ENCODE measurements at regions not wholly inside any gene's neighbourhood (a gene's known extent, or its start where the extent isn't known, plus 50 kb on each side); places are given as distances from the start of the nearest gene placed in this dataset.

DNA sequence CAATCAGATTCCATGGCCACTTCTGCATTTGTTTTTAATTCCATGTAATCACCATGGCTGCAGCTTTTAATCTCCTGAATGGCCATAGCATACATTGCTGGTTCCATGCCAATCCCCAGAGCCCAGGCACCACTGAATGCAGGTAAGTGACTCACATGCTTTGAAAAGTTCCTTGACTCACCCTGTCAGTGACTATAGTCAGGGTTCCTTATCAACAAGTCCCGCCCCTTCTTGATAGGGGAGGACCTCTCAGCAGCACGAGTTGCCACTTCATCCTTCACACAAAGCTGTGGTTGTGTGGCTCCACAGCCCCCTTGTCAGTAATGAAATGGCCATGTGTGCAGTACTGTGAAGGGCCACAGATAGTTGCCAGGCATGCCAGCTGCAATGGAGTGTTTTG lies 516.6 kb downstream of the PPARGC1A start:
- Histone ChIP-seq H3K4me1 (no peaks in the 10 kb centered on the region), H3K27ac (no peak overlapping the region), H3K9me3 (no peaks in the 10 kb centered on the region), H3K4me3 (no peak overlapping the region), H3K36me3 (no peaks in the 10 kb centered on the region), H3K27me3 (no peaks in the 10 kb centered on the region)
- TF ChIP-seq, protein P1, sequence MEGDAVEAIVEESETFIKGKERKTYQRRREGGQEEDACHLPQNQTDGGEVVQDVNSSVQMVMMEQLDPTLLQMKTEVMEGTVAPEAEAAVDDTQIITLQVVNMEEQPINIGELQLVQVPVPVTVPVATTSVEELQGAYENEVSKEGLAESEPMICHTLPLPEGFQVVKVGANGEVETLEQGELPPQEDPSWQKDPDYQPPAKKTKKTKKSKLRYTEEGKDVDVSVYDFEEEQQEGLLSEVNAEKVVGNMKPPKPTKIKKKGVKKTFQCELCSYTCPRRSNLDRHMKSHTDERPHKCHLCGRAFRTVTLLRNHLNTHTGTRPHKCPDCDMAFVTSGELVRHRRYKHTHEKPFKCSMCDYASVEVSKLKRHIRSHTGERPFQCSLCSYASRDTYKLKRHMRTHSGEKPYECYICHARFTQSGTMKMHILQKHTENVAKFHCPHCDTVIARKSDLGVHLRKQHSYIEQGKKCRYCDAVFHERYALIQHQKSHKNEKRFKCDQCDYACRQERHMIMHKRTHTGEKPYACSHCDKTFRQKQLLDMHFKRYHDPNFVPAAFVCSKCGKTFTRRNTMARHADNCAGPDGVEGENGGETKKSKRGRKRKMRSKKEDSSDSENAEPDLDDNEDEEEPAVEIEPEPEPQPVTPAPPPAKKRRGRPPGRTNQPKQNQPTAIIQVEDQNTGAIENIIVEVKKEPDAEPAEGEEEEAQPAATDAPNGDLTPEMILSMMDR (IDR thresholded peaks at IDR 0.05), result no peak
- no peak for TF ChIP-seq POLR2A (IDR thresholded peaks at IDR 0.05)
- no peak for DNase-seq
- intact Hi-C loops (cut with DNase I; ENCODE audit: low total_unique reads), result no loop called here

DNA sequence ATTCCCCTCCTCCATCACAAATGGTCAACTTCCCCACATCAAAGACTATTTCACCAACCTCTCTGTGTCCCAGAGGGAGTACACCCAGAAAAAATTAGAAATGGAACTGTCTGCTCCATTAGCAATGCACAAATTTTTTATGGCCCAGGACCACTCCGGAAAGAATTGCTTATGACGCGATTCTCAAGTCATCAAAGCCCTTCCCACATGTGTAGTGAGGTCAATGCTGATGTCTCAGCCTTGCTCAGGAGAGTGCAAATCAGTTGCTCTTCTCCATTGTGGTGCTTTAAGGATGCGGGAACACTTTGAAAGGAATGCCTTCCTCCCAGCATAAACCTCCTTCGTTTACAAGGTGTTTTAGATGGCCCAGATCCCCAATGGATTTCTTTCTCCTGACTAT lies 518.3 kb downstream of the PPARGC1A start:
- H3K4me1 ChIP-seq, result no peaks in the 10 kb centered on the region
- H3K27ac ChIP-seq, result no peak overlapping the region
- no peak overlapping the region for H3K4me3 ChIP-seq
- no peaks in the 10 kb centered on the region for H3K36me3 ChIP-seq
- H3K9me3 ChIP-seq, result no peaks in the 10 kb centered on the region
- DNase-seq, result no peak
- no peaks in the 10 kb centered on the region for H3K27me3 ChIP-seq
- intact Hi-C loops (cut with DNase I; ENCODE audit: low total_unique reads), result no loop called here
- no peak for TF ChIP-seq POLR2A (IDR thresholded peaks at IDR 0.05)
- TF ChIP-seq, protein P1 (IDR thresholded peaks at IDR 0.05), result no peak

DNA sequence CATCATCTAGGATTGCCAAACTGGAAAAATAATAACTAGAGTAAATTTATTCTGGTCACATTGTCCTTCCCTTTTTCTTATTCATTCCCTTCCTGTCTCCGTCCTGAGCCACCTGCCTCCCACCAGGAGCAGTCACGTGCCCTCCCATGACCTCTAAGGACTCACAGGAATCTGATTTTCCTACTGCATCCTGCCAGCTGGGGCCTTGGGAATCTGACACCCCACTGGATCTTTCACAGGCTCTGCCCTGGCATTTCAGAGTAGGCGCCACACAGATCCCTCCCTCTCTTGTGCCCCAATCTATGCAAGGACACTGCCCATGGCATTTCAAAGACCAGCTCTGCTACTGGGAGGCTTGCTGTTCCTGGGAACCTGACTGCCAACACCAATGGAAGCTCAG lies 520.5 kb downstream of the PPARGC1A start:
- Histone ChIP-seq H3K27ac (no peak overlapping the region), H3K4me1 (no peaks in the 10 kb centered on the region), H3K27me3 (no peaks in the 10 kb centered on the region), H3K4me3 (no peak overlapping the region), H3K9me3 (no peaks in the 10 kb centered on the region), H3K36me3 (no peaks in the 10 kb centered on the region)
- intact Hi-C loops (cut with DNase I; ENCODE audit: low total_unique reads), result no loop called here
- no peak for DNase-seq
- TF ChIP-seq, protein P1 (IDR thresholded peaks at IDR 0.05), result no peak

DNA sequence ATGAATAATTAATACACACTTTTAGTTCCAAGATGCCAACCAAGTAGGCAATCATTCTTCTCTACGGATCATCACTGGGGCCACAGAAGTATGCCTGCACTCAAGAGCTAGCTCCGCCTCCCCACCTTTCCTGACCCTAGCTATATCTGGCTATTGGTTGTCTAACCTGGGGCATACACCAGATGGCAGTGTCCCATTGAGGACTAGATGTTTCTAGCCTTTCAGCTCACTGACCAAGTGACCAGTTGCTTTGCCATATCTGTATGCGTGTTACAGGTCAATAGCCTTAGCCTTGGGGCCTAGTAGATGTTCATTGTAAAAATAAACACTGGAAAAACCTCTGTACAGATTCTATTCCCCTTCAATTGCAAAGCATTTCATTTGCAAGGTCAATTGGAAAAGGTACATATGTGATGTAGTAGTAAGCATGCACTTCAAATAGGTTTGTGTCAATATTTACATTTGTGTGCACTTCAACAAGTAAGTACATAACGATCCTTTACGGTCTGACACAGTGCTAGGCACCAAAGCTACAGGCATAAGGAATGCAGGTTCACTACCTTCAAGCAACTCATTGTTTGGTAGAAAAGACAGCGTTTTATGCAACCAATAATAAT lies 521.7 kb downstream of the PPARGC1A start:
- Histone ChIP-seq H3K4me3 (no peak overlapping the region), H3K9me3 (no peaks in the 10 kb centered on the region), H3K27ac (no peak overlapping the region), H3K36me3 (no peaks in the 10 kb centered on the region), H3K27me3 (no peaks in the 10 kb centered on the region), H3K4me1 (no peaks in the 10 kb centered on the region)
- no peak for TF ChIP-seq POLR2A (IDR thresholded peaks at IDR 0.05)
- TF ChIP-seq, protein P1 (IDR thresholded peaks at IDR 0.05), result no peak
- no peak for DNase-seq
- intact Hi-C loops (cut with DNase I; ENCODE audit: low total_unique reads), result no loop called here

DNA sequence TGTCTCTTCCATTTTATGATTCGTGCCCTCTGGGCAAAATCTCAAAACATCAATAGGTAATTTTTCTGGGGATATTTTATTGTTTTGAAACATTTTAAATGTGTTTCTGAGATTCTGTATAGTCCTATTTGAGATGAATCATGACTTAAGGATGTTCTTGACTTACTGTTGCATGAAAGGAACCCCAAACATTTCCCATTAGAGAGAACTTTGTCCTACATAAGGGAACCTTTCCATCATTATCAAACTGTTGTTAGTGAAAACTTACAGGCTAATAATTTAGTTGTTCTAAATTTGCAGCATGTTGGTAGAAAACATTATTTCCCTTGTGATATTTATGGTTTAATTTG lies 523.3 kb downstream of the PPARGC1A start:
- no peak for TF ChIP-seq POLR2A (IDR thresholded peaks at IDR 0.05)
- TF ChIP-seq, protein P1 (IDR thresholded peaks at IDR 0.05), result no peak
- intact Hi-C loops (cut with DNase I; ENCODE audit: low total_unique reads), result no loop called here
- no peak for DNase-seq
- no peaks in the 10 kb centered on the region for H3K4me1 ChIP-seq
- no peak overlapping the region for H3K4me3 ChIP-seq
- no peak overlapping the region for H3K27ac ChIP-seq
- H3K9me3 ChIP-seq, result no peaks in the 10 kb centered on the region
- H3K27me3 ChIP-seq, result no peaks in the 10 kb centered on the region
- H3K36me3 ChIP-seq, result no peaks in the 10 kb centered on the region

Measured in uterus (tissue), 3 donors.